Activated CD4-positive, alpha-beta T cell treated with anti-CD3 and anti-CD28 coated beads for 1 hour (primary cell): ENCODE measurements at regions not wholly inside any gene's neighbourhood (a gene's known extent, or its start where the extent isn't known, plus 50 kb on each side); places are given as distances from the start of the nearest gene placed in this dataset.

Source experiments
- DNase-seq: peaks from one replicate; pipeline ENCODE4 v3.0.0-alpha.2; 2020

DNA sequence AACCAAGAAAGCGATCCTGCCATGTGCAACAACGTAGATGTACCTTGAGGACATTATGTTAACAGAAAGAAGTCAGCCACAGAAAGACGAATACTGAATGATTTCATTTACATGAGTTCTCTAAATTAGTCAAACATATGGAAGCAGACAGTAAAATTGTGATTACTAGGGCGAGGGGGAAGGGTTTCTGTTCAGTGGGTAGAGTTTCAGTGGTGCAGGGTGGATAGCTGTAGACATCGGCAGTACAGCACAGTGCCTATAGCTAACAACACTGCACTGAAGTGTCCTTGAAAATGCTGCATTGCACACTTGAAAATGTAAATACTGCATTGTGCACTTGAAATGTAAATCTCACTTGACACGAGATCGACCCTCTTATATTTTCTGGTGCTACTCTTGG is 275.3 kb downstream of the GALR1 start:
- no peak for DNase-seq

GRCh38 chr18:77526962-77527361 is 277.3 kb downstream of the GALR1 start:
- no peak for DNase-seq

DNA sequence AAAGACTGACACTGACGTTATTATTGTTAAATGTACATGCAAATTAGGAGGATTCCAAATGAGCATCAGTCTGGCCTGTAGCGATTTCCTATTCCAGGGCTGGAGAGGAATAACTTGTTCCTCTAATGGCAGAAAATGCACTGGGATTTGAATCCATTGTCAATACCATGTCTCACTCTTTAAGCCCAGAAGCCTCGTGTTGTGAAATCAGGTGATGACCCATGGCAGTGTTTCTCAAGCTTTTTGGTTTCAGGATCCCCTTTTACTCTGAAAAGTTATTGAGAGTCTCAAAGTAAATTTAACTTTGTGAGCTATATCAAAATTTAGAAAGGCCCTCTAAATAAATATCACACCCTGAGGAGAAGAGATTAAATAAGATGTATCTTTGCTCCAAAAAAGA is 279.2 kb downstream of the GALR1 start:
- no peak for DNase-seq

DNA sequence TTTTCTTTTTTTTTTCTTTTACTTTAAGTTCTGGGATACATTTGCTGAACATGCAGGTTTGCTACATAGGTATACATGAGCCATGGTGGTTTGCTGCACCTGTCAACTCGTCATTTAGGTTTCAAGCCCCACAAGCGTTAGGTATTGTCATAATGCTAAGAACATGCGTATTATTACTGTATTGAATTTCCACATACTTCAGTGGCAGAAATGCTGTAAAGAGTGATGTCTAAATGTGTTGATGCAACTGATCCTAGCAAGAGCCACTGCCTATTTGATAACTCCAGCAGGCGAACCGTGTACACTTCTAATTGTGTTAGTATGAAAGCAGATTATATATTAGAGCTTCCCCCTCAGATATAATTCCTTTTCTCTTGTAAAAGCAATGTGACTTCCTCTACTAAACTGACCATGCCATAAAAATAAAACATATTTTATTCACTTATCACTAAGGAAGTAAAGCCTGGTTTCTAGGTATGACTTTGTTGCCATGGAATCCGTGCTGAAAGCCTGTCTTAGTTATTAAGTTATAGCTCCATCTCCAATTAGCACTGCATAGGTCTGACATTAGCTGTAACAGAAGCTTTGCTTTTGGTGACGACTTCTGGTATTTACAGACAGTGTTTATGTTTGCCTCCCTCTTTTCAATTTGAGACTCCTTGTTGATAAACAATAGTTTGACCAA is 280.0 kb downstream of the GALR1 start:
- DNase-seq: no peak

DNA sequence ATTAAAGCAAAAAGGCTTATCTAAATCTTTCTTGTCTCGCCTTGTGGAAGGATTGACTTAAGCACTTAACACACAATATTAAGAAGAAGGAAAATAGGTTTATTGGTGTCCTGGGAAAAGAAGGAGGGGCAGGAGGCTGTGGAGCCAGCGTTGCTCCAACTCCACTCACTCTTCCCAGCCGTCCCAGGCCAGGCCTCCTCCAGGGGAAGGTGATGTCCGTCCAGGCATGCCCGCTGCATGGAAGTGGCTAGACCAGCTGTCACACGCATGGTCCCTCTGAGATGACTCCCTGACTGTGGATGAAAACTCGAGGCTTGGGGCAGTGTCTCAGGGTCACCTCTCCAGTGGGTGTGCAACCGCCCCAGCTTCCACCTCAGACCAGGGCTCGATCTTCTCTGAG is 281.1 kb downstream of the GALR1 start:
- no peak for DNase-seq

DNA sequence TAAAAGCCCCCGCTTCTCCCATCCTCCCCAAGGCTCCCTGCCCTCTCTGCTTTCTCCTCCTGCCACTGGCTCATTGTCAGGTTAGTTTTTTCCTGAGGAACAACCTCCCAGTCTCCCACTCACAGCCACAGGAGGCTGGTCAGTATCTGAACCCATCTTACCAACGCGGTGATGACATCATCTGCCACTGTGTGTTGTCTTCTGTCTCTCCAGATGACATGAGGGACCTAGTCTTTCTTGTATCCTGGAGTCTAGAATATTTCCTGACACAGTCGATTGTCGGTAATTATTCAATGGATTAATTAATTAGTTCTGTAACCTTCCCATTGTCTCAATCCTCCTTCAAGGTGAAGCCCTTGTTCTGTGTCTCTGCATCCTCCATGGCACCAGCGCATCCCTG is 290.2 kb downstream of the GALR1 start:
- no peak for DNase-seq

- DNase-seq: no peak
Measured at GRCh38 chr18:77544792-77545191, 295.1 kb downstream of the GALR1 start.

DNA sequence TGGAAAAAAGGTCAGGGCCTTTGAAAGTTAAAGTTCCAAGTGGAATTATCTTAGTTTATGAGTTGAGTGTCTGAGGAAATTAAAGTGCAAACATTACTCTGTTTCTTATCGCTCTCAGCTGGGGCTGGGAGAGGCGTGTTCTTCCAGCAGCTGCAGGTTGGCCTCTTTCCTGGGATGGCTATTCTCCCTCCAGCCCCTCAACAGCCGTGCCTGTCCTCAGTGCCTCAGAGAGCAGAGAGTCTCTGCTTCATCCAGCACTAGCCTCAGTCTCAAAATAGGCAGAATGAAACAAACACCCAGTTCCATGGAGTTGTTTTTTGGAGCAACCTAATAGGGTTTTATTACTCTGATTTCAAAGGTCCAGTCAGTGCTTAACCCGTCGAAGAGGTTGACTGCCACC is 298.1 kb downstream of the GALR1 start:
- no peak for DNase-seq

- DNase-seq: no peak
Measured at GRCh38 chr18:77548790-77549420, 299.3 kb downstream of the GALR1 start.

DNA sequence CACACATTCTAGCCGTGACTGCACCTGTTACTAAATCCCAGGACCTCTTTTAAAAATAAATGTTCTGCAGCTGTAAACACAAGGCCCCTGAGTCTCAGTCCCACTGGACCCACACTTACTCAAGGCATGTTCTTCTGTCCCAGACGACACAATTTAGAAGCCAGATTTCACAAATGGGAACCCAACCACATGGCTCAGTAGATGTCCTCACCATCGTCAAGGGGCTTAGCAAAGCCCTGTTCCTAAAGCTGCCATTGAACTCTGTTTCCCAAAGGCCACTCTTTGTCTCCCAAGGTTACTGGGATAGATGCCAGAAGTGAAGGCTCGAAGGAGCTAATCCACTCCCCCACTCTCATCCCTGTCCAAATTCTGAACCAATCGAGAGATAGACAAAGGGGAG is 301.0 kb downstream of the GALR1 start:
- DNase-seq: no peak

GRCh38 chr18:77551055-77551454 is 301.4 kb downstream of the GALR1 start:
- no peak for DNase-seq

DNA sequence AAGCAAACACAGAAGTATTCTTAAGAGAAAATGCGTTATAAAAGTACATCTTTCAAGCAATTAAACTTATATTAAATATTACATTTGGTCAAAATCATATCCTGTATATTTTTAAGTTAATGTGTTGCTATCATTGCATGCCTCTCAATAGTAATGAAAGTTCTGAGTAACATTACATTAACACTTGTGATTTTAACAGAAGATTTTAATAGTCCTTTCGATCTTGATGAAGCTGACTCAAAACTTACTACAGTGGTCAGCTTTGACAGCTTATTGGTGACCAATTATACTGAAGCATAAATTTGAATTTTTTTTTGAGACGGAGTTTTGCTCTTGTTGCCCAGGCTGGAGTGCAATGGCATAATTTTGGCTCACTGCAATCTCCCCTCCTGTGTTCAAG is 303.3 kb downstream of the GALR1 start:
- DNase-seq: no peak

DNA sequence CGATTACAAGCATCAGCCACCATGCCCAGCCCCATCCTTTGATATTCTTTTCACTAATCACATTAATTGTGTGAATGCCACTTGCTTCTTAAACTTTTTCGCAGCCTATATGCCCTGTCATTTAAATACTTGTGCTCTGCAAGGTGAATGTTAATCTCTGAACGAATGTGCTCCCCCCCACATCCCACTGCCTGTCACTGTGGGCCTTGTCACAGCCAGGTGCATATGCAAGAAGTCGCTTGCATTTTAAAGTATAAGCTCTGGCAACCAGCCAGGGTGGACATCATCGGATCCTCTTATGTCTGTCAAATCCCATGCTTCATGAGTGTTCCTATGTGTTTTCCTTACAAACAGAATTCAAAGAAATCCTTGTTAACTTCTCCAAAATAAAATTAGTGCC is 304.4 kb downstream of the GALR1 start:
- DNase-seq: no peak

- DNase-seq: no peak
Measured at GRCh38 chr18:77557046-77557587, 307.5 kb downstream of the GALR1 start.

- DNase-seq: no peak
Measured at GRCh38 chr18:77559274-77559910, 309.7 kb downstream of the GALR1 start.

GRCh38 chr18:77560341-77560992 is 310.8 kb downstream of the GALR1 start:
- DNase-seq: no peak

DNA sequence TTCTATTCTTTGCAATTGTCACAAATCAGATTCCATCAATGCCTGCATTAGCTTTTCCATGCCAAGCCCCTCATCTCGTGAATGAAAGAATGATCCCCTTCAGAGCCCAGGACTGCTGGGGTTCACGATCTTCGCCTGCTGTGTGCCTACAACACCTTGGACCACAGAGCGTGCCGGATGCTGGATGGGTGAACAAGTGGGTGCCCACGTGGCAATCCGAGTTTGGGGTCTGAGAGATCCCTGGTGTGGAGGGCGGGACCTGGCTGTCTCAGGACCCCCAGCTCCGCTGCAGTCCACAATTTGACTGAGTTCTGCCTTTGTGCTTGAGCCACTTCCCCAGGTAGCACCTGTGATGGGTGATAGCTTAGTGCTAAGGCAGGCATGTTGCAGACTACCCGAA is 317.0 kb downstream of the GALR1 start:
- DNase-seq: no peak

DNA sequence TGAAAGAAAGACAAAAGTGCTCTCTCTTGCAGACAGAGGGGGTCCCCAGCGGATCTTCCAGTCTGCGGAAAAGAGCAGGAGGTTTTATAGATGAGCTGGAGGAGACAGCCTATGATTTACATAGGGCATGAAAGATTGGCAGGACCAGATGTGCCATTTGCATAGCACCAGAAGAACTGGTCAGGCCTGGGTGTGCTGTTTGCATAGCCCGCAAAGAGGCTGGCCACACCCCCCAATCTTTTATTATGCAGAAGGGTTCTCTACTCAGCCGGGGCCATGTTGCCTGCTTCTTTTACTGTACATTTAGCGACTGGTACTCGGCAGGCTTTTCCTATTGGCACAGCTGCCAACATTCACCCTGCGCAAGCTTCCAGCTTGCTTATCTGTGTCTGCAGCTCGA is 317.6 kb downstream of the GALR1 start:
- no peak for DNase-seq

- DNase-seq: no peak
Measured at GRCh38 chr18:77571743-77572142, 322.1 kb downstream of the GALR1 start.

DNA sequence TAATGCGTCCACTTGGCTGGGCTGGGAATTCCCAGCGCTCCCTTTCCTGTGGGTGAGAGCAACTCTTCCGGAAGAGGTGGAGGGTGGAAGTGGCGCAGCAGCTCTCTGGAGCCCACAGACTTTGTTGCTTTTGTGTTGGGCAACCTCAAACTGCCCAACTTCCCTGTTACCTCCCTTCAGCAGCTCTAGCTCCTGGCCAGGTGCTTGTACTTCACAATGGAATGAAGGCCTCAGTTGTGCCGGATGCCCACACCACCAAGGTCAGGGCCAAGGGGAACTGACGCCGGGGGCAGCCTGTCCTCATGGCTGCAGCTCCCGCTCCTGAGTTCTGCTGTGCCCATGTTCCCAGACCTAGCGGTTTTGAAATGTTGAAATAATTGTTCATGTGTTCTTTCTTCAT is 322.9 kb downstream of the GALR1 start:
- DNase-seq: no peak

GRCh38 chr18:77573571-77573970 is 323.9 kb downstream of the GALR1 start:
- no peak for DNase-seq

DNA sequence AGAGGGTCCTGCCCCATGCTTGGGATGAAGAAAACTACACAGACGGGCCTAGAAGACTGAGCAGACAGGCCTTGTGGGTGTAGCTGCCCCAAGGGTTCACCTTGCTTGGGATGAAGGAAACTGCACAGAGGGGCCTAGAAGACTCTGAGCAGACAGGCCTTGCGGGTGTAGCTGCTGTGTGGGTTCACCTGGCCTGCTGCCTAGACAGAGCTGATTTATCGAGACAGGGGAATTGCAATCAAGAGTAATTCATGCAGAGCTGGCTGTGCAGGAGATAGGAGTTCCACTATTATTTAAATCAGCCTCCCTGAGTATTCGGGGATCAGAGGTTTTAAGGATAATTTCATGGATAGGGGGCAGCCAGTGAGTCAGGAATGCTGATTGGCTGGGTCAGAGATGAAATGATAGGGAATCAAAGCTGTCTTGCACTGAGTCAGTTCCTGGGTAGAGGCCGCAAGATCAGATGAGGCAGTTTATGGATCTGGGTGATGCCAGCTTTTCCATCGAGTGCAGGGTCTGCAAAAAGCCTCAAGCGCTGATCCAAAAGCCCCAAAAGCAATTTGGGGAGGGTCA is 341.4 kb downstream of the GALR1 start:
- DNase-seq: no peak

- DNase-seq: no peak
Measured at GRCh38 chr18:77597726-77598125, 348.1 kb downstream of the GALR1 start.
